Colonic mucosa (tissue), 4 donors: ENCODE measurements at regions not wholly inside any gene's neighbourhood (a gene's known extent, or its start where the extent isn't known, plus 50 kb on each side); places are given as distances from the start of the nearest gene placed in this dataset.

Source experiments
- DNase-seq: peaks from one replicate; pipeline ENCODE4 v3.0.0-alpha.2; 2020
- H3K27ac ChIP-seq: fragments of 200-600 bp; one replicate; pipeline ENCODE4 v1.8.0; 2021
- H3K27me3 ChIP-seq: fragments of 200-600 bp; one replicate; pipeline ENCODE4 v1.8.0; 2021
- H3K36me3 ChIP-seq: fragments of 200-600 bp; one replicate; pipeline ENCODE4 v1.8.0; 2021
- H3K4me1 ChIP-seq: fragments of 200-600 bp; one replicate; pipeline ENCODE4 v1.8.0; 2021; ENCODE audit warnings: mild to moderate bottlenecking
- H3K4me3 ChIP-seq: fragments of 200-600 bp; one replicate; pipeline ENCODE4 v1.8.0; 2021
- H3K9ac ChIP-seq, 2 donors: one replicate each; pipeline ENCODE4 v1.7.0; 2013; ENCODE audit warnings: control low read depth in 2 of 2, low read depth in 2 of 2, low read length in 2 of 2
- H3K9me3 ChIP-seq: fragments of 200-600 bp; one replicate; pipeline ENCODE4 v1.8.0; 2021
- intact Hi-C: fragments of 100-400 bp; cut with DNase I; formaldehyde crosslinking; loops from one replicate; pipeline ENCODE4 v1.14.1; 2022
- TF ChIP-seq, protein P1 (sequence below): fragments of 200-600 bp; IDR thresholded peaks from one replicate; pipeline ENCODE4 v1.8.0; 2022; ENCODE audit warnings: antibody characterized with exemption, mild to moderate bottlenecking
- donor health status: healthy.
- donor health status: DM: no; HTN: no; CAD: no.
- donor health status: DM: no; HTN: no; CAD: no.

DNA sequence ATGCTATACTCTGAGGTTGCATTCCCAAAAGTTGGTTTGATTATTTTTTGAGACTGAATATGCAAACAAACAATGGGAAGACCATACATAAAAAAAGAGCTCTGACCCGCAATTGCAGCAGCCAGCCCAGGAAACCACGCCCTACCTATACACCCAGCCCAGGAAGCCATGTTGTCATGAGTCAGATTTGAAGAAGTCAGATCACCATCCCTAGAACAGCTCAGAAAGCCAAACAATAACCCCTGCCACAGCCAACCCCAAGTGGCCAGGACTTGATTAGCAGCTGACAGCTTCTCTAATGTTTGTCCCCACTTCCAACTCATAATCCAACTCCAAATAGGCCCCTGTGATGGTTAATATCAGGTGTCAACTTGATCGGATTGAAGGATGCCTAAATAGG is 621.9 kb downstream of the NPHP4 start:
- no peaks in the 10 kb centered on the region for H3K27me3 ChIP-seq

DNA sequence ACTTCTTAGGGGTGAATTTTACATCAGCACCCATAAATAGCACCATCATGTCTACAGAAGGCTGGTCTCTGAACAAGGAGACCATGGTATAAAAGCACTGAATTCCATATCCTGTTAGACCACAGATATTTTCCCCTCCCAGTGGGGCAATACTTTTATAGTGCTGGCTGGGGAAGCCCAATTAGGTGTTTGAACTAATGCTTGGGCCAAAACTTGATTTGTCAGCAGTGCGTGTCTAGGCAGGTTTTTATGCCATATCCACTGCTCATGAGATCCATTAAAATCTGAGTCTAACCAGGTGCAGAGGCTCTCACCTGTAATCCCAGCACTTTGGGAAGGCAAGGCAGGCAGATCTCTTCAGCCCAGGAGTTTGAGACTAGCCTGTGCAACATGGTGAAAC is 623.0 kb downstream of the NPHP4 start:
- no peak overlapping the region for H3K9ac ChIP-seq
- TF ChIP-seq, protein P1, sequence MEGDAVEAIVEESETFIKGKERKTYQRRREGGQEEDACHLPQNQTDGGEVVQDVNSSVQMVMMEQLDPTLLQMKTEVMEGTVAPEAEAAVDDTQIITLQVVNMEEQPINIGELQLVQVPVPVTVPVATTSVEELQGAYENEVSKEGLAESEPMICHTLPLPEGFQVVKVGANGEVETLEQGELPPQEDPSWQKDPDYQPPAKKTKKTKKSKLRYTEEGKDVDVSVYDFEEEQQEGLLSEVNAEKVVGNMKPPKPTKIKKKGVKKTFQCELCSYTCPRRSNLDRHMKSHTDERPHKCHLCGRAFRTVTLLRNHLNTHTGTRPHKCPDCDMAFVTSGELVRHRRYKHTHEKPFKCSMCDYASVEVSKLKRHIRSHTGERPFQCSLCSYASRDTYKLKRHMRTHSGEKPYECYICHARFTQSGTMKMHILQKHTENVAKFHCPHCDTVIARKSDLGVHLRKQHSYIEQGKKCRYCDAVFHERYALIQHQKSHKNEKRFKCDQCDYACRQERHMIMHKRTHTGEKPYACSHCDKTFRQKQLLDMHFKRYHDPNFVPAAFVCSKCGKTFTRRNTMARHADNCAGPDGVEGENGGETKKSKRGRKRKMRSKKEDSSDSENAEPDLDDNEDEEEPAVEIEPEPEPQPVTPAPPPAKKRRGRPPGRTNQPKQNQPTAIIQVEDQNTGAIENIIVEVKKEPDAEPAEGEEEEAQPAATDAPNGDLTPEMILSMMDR, result no peak
- no peaks in the 10 kb centered on the region for H3K9me3 ChIP-seq
- H3K4me1 ChIP-seq, result no peaks in the 10 kb centered on the region
- no peak overlapping the region for H3K27ac ChIP-seq
- no peaks in the 10 kb centered on the region for H3K27me3 ChIP-seq
- H3K36me3 ChIP-seq, result no peaks in the 10 kb centered on the region
- H3K4me3 ChIP-seq, result no peak overlapping the region
- intact Hi-C loops, result no loop called here
- no peak for DNase-seq

More for the DNA sequence above, 621.9 kb downstream of the NPHP4 start:
- intact Hi-C loops, result no loop called here
- Histone ChIP-seq H3K4me1 (no peaks in the 10 kb centered on the region), H3K9ac (no peak overlapping the region), H3K36me3 (no peaks in the 10 kb centered on the region), H3K4me3 (no peak overlapping the region), H3K9me3 (no peaks in the 10 kb centered on the region), H3K27ac (no peak overlapping the region)
- DNase-seq, result no peak
- TF ChIP-seq, protein P1, result no peak

DNA sequence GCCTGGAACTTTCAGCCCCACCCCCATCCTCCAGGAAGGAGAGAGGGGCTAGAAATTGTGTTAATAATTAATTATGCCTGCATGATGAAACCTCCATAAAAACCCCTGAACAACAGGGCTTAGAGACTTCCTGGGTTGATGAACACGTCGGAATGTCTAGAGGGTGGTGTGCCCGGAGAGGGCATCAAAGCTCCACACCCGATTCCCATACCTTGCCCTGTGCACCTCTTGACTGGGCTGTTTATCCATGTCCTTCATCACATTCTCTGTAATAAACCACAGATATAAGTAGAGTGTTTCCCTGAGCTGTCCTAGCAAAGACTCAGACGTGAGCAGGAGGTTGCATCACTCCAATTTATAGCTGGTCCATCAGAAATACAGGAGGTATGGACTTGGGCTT is 624.0 kb downstream of the NPHP4 start:
- TF ChIP-seq, protein P1, result no peak
- Histone ChIP-seq H3K27ac (no peak overlapping the region), H3K9ac (no peak overlapping the region), H3K9me3 (no peaks in the 10 kb centered on the region), H3K4me1 (no peaks in the 10 kb centered on the region), H3K27me3 (no peaks in the 10 kb centered on the region), H3K36me3 (no peaks in the 10 kb centered on the region), H3K4me3 (no peak overlapping the region)
- DNase-seq, result no peak
- intact Hi-C loops, result no loop called here

DNA sequence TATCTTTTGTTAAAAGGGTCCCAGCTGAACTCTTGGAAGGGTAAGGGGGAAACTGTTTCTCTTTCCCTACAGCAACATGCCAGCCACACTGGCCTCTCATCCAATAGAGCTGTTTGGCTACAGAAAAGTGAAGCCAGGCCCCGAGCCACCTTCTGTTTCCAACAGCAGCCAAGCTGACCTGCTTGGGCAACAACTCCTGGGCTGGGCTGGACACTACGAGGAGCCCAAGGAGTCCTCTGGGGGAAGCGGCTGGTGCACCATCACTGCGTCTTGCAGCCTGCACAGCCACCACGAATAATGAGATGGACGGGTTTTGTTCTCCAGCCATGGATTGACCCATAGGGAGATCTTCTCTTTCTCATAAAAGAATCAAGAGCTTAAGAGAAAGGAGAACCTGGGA is 624.9 kb downstream of the NPHP4 start:
- no peaks in the 10 kb centered on the region for H3K27me3 ChIP-seq
- TF ChIP-seq, protein P1, result no peak
- no peak overlapping the region for H3K4me3 ChIP-seq
- intact Hi-C loops, result no loop called here
- no peaks in the 10 kb centered on the region for H3K9me3 ChIP-seq
- no peaks in the 10 kb centered on the region for H3K4me1 ChIP-seq
- no peaks in the 10 kb centered on the region for H3K36me3 ChIP-seq
- H3K27ac ChIP-seq, result no peak overlapping the region
- no peak overlapping the region for H3K9ac ChIP-seq
- no peak for DNase-seq

DNA sequence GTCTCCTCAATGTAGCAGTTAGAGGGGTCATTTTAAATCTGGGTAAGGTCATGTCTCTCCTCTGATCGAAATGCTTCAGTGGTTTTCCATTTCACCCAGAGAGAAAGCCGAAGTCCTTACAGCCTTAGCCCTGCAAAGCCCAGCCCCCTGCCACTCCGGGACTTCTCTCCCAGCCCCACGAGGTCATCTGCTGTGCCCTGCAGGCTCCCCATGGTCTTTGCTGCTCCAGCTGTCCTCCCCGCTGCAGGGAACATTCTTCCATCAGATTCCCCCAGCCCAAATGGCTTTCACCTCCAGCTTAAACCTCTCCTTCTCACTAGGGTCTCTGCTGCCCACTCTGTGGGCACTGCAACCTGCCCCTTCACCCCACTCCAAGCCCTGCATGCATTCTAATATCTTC is 626.5 kb downstream of the NPHP4 start:
- Histone ChIP-seq H3K4me1 (no peaks in the 10 kb centered on the region), H3K27ac (no peak overlapping the region), H3K4me3 (no peak overlapping the region), H3K36me3 (no peaks in the 10 kb centered on the region), H3K27me3 (no peaks in the 10 kb centered on the region), H3K9ac (no peak overlapping the region), H3K9me3 (no peaks in the 10 kb centered on the region)
- DNase-seq, result no peak
- TF ChIP-seq, protein P1, result no peak
- intact Hi-C loops, result no loop called here

DNA sequence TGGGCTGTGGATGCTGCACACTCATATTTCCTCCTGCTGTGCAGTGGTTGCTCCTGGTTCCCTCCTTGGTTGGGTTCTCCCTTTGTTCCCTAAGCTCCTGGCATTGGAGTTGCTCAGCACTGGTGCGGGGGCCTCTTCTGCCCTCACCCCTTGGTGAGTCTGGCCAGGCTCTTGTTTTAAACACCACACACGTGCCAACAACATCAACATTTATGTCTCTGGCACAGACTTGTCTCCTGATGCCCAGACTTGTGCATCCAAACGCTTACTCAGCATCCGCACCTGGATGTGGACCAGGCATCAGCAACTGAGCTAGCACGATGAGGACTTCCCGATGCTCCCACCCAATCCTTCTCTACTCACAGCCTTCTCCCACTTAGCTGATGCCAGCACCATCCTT is 627.6 kb downstream of the NPHP4 start:
- H3K9me3 ChIP-seq, result no peaks in the 10 kb centered on the region
- no peak for DNase-seq
- H3K27me3 ChIP-seq, result no peaks in the 10 kb centered on the region
- intact Hi-C loops, result no loop called here
- TF ChIP-seq, protein P1, result no peak
- H3K4me1 ChIP-seq, result no peaks in the 10 kb centered on the region
- H3K4me3 ChIP-seq, result no peak overlapping the region
- no peaks in the 10 kb centered on the region for H3K36me3 ChIP-seq
- no peak overlapping the region for H3K9ac ChIP-seq
- no peak overlapping the region for H3K27ac ChIP-seq
